Choroid plexus epithelial cell (primary cell): ENCODE measurements at regions not wholly inside any gene's neighbourhood (a gene's known extent, or its start where the extent isn't known, plus 50 kb on each side); places are given as distances from the start of the nearest gene placed in this dataset.

Source experiments
- DNase-seq: peaks from one replicate; pipeline ENCODE4 v3.0.0-alpha.2; 2010; ENCODE audit warnings: low read depth
- H3K4me3 ChIP-seq: 2 replicates; pipeline ENCODE4 v1.5.1; 2011; ENCODE audit warnings: low read depth, mild to moderate bottlenecking, control low read depth, low read length, moderate library complexity
- CTCF ChIP-seq: conservative IDR thresholded peaks from 2 replicates; pipeline ENCODE4 v1.5.1; 2011; ENCODE audit warnings: low read depth, mild to moderate bottlenecking, control low read depth, inconsistent platforms, low read length, moderate library complexity

- H3K4me3 ChIP-seq = no peak overlapping the region
- no peak for DNase-seq
- no peak for TF ChIP-seq CTCF
Measured at GRCh38 chr6:43923376-43924221, 153.6 kb downstream of the VEGFA start.

GRCh38 chr6:43922426-43923375, 152.7 kb downstream of the VEGFA start:
- TF ChIP-seq CTCF = no peak
- no peak overlapping the region for H3K4me3 ChIP-seq
- DNase-seq = no peak

GRCh38 chr6:43921548-43922425, 151.8 kb downstream of the VEGFA start:
- H3K4me3 ChIP-seq = no peak overlapping the region
- no peak for DNase-seq
- no peak for TF ChIP-seq CTCF

- no peak for TF ChIP-seq CTCF
- H3K4me3 ChIP-seq = no peak overlapping the region
- DNase-seq = no peak
Measured at GRCh38 chr6:43921039-43921438, 151.0 kb downstream of the VEGFA start.

- no peak for DNase-seq
- no peak for TF ChIP-seq CTCF
- H3K4me3 ChIP-seq = no peak overlapping the region
Measured at GRCh38 chr6:43919774-43920173, 149.8 kb downstream of the VEGFA start.

- peak; percentile 72 for DNase-seq
- H3K4me3 ChIP-seq = no peak overlapping the region
Measured at GRCh38 chr6:43917878-43918382, 147.9 kb downstream of the VEGFA start.

More at GRCh38 chr6:43917878-43918382, 147.9 kb downstream of the VEGFA start:
- no peak for TF ChIP-seq CTCF
